ENCODE measurements at regions not wholly inside any gene's neighbourhood (a gene's known extent, or its start where the extent isn't known, plus 50 kb on each side); places are given as distances from the start of the nearest gene placed in this dataset.
"Not testable (repeated sequence)": the region's sequence is repeated elsewhere in the genome, so short reads cannot be mapped to it uniquely, and the experiment has no call there.

DNA sequence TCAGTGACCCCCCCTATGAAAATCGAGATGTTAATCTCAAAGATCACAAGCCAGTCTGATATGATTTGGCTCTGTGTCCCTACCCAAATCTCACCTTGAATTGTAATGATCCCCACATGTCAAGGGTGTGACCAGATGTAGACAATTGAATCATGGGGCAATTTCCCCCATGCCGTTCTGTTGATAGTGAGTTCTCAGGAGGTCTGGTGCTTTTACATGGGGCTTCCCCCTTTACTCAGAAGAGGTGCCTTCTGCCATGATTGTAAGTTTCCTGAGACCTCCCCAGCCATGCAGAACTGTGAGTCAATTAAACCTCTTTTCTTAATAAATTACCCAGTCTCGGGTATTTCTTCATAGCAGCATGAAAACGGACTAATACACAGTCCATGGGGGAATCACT is 459.5 kb downstream of the MFSD1 start:
- TF ChIP-seq, protein P1, sequence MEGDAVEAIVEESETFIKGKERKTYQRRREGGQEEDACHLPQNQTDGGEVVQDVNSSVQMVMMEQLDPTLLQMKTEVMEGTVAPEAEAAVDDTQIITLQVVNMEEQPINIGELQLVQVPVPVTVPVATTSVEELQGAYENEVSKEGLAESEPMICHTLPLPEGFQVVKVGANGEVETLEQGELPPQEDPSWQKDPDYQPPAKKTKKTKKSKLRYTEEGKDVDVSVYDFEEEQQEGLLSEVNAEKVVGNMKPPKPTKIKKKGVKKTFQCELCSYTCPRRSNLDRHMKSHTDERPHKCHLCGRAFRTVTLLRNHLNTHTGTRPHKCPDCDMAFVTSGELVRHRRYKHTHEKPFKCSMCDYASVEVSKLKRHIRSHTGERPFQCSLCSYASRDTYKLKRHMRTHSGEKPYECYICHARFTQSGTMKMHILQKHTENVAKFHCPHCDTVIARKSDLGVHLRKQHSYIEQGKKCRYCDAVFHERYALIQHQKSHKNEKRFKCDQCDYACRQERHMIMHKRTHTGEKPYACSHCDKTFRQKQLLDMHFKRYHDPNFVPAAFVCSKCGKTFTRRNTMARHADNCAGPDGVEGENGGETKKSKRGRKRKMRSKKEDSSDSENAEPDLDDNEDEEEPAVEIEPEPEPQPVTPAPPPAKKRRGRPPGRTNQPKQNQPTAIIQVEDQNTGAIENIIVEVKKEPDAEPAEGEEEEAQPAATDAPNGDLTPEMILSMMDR (IDR thresholded peaks at IDR 0.05), result not testable (repeated sequence)
- TF ChIP-seq EZH2, EZH2phosphoT487 (IDR thresholded peaks at IDR 0.05): not testable (repeated sequence)
